Endothelial cell (in vitro differentiated cells): ENCODE measurements at regions not wholly inside any gene's neighbourhood (a gene's known extent, or its start where the extent isn't known, plus 50 kb on each side); places are given as distances from the start of the nearest gene placed in this dataset.

Source experiments
- DNase-seq: peaks from one replicate; pipeline ENCODE4 v3.0.0; 2021; ENCODE audit warnings: low spot score
- H3K27ac Mint-ChIP-seq: one replicate; pipeline ENCODE4 v1.8.0; 2021; ENCODE audit warnings: mixed read lengths, inconsistent platforms; ENCODE audit not compliant: unreplicated experiment
- H3K27me3 Mint-ChIP-seq: one replicate; pipeline ENCODE4 v1.8.0; 2021; ENCODE audit warnings: mild to moderate bottlenecking, moderate library complexity, mixed read lengths, inconsistent platforms; ENCODE audit not compliant: unreplicated experiment
- H3K36me3 Mint-ChIP-seq: one replicate; pipeline ENCODE4 v1.8.0; 2021; ENCODE audit warnings: mild to moderate bottlenecking, low read depth, mixed read lengths, inconsistent platforms; ENCODE audit not compliant: unreplicated experiment
- H3K4me1 Mint-ChIP-seq: one replicate; pipeline ENCODE4 v1.8.0; 2021; ENCODE audit warnings: mild to moderate bottlenecking, mixed read lengths, inconsistent platforms; ENCODE audit not compliant: unreplicated experiment
- H3K4me3 Mint-ChIP-seq: one replicate; pipeline ENCODE4 v1.8.0; 2021; ENCODE audit warnings: mild to moderate bottlenecking, mixed read lengths, inconsistent platforms; ENCODE audit not compliant: unreplicated experiment
- H3K9me3 Mint-ChIP-seq: one replicate; pipeline ENCODE4 v1.8.0; 2021; ENCODE audit warnings: mixed read lengths, inconsistent platforms; ENCODE audit not compliant: unreplicated experiment
- TF ChIP-seq, protein P1 (sequence below): fragments of 200-600 bp; sonication (generic); IDR thresholded peaks from one replicate; pipeline ENCODE4 v1.5.0; 2021; ENCODE audit warnings: antibody characterized with exemption; ENCODE audit not compliant: unreplicated experiment

DNA sequence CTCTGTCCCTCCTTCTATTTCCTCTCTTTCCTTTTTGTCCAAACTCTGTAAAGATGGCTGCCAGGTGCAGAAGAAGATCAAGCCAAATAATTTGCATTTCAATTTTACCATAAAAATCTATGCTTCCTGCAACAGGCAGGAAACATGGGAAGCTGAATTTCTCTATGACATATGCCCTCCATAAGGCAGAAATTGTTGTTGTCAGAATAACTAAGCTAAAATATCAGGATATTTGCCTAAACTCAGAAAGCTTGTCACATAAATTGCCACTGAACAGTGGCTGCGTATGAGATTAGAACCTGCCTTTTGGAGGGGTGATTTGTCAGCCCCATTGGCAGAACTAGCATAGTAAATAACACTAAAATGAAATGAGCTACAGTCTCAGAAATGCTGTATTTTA, 288.3 kb upstream of the LMCD1 start:
- H3K27ac Mint-ChIP-seq = no peak overlapping the region
- TF ChIP-seq, protein P1, sequence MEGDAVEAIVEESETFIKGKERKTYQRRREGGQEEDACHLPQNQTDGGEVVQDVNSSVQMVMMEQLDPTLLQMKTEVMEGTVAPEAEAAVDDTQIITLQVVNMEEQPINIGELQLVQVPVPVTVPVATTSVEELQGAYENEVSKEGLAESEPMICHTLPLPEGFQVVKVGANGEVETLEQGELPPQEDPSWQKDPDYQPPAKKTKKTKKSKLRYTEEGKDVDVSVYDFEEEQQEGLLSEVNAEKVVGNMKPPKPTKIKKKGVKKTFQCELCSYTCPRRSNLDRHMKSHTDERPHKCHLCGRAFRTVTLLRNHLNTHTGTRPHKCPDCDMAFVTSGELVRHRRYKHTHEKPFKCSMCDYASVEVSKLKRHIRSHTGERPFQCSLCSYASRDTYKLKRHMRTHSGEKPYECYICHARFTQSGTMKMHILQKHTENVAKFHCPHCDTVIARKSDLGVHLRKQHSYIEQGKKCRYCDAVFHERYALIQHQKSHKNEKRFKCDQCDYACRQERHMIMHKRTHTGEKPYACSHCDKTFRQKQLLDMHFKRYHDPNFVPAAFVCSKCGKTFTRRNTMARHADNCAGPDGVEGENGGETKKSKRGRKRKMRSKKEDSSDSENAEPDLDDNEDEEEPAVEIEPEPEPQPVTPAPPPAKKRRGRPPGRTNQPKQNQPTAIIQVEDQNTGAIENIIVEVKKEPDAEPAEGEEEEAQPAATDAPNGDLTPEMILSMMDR = no peak
- no peak for DNase-seq
- no peaks in the 10 kb centered on the region for H3K27me3 Mint-ChIP-seq
- H3K4me3 Mint-ChIP-seq = no peak overlapping the region
- H3K36me3 Mint-ChIP-seq = peaks cover 3% of the 10 kb centered on the region
- H3K4me1 Mint-ChIP-seq = peaks cover 5% of the 10 kb centered on the region
- no peaks in the 10 kb centered on the region for H3K9me3 Mint-ChIP-seq

DNA sequence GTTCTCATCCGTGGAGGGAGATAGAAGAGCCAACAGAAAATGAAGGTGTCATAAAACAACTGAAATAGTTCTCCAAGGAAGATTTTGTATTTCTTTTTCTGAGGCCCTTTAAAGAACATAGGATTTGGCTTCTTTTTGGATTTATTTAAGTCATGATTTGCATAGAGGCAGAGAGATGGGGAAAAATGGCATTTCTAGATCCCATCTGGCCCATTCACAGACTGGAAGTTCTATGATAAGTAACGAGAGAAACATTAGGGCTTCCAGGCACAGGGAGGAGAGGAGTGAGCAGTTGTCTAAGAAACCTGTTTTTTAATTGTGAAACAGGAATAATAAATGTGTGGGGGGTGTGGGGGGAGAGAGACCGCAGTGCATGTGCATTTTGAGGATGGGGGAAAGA, 285.8 kb upstream of the LMCD1 start:
- Mint-ChIP-seq H3K27ac (no peak overlapping the region), H3K9me3 (no peaks in the 10 kb centered on the region), H3K36me3 (peaks cover 3% of the 10 kb centered on the region), H3K4me3 (no peak overlapping the region), H3K4me1 (peaks cover 5% of the 10 kb centered on the region), H3K27me3 (no peaks in the 10 kb centered on the region)
- no peak for DNase-seq
- TF ChIP-seq, protein P1 = no peak

DNA sequence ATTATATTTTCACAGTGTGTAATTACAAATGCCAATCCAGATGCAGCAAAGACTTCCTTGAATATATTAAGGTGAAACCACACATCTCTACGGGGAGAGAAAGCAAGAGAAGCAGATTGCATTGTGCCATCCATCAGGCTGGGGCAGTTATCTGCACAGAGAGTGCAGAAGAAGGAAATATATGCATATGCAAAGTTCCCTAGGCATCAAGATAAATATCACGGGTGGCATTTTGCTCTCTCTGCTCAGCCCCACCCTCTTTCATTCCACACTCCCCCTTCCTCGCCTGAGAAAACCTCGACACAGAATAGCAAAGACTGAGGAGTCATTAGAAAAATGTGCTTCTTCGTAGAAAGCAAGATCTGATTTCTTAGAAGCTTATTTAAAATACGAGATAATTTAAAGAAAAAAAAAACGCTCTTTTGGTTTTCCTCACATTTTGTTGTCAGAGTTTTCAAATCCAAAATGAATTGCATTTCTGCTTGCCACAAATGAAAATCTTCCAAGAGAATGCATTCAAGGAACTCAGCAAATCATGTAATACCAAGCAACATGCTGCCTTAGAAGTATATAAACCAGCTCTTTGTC, 283.2 kb upstream of the LMCD1 start:
- Mint-ChIP-seq H3K4me1 (no peaks in the 10 kb centered on the region), H3K9me3 (no peaks in the 10 kb centered on the region), H3K27me3 (no peaks in the 10 kb centered on the region), H3K4me3 (no peak overlapping the region), H3K27ac (no peak overlapping the region), H3K36me3 (peaks cover 3% of the 10 kb centered on the region)
- no peak for DNase-seq
- TF ChIP-seq, protein P1 = no peak

DNA sequence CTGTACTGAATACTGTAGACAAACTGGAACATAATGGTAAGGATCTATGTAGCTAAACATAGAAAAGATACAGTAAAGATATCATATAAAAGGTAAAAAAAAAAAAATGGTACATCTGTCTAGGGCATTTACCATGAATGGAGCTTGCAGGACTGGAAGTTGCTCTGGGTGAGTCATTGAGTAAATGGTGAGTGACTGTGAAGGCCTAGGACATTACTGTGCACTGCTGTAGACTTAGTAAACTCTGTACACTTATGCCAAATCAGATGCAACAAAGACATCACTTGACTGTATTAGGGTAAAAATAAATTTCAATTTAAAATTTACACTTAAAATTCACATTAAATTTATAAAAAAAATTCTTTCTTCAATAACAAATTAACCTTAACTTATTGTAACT, 281.3 kb upstream of the LMCD1 start:
- Mint-ChIP-seq H3K27ac (no peak overlapping the region), H3K9me3 (no peaks in the 10 kb centered on the region), H3K27me3 (no peaks in the 10 kb centered on the region), H3K36me3 (peaks cover 3% of the 10 kb centered on the region), H3K4me1 (no peaks in the 10 kb centered on the region), H3K4me3 (no peak overlapping the region)
- TF ChIP-seq, protein P1 = no peak
- DNase-seq = no peak

DNA sequence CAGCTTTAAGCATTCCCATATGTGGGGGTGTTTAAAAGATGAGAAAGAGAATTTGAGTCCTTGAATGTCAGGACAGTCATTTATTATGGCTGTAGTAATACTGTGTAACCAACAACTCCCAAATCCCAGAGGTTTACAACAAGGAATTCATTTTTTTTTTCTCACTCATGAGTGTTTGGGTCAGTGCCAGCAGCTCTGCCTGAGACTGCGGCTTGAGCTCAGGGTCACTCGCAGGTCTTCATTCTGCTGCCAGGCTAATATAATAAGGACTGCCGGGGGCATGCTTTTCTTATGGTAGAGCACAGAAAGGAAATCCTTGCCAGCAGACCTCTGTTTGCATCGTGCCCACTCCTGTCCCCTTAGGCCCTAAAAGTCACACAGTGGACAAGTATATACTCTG, 277.9 kb upstream of the LMCD1 start:
- H3K27ac Mint-ChIP-seq = no peak overlapping the region
- H3K36me3 Mint-ChIP-seq = no peaks in the 10 kb centered on the region
- no peaks in the 10 kb centered on the region for H3K4me1 Mint-ChIP-seq
- TF ChIP-seq, protein P1 = no peak
- H3K4me3 Mint-ChIP-seq = no peak overlapping the region
- no peaks in the 10 kb centered on the region for H3K9me3 Mint-ChIP-seq
- H3K27me3 Mint-ChIP-seq = no peaks in the 10 kb centered on the region
- no peak for DNase-seq
